K562 (cell line): ENCODE measurements at regions not wholly inside any gene's neighbourhood (a gene's known extent, or its start where the extent isn't known, plus 50 kb on each side); places are given as distances from the start of the nearest gene placed in this dataset.

Experiments used
- AFF4 ChIP-seq: sonication (generic); formaldehyde crosslinking; IDR thresholded peaks from 2 replicates; pipeline ENCODE4 v1.8.0; 2023; ENCODE audit warnings: mild to moderate bottlenecking, missing genetic modification reagents
- CBX1 ChIP-seq: sonication (generic); IDR thresholded peaks from 2 replicates; pipeline ENCODE4 v1.6.1; 2016; ENCODE audit warnings: antibody characterized with exemption, low read depth, mild to moderate bottlenecking
- CHD1 ChIP-seq: fragments of 200-600 bp; sonication (generic); IDR thresholded peaks from one replicate; pipeline ENCODE4 v1.6.1; 2012; ENCODE audit warnings: mild to moderate bottlenecking, moderate library complexity, low read length, inconsistent platforms
- NFYB ChIP-seq: IDR thresholded peaks from 2 replicates; pipeline ENCODE4 v1.6.1; 2011; ENCODE audit warnings: mild to moderate bottlenecking, moderate library complexity; ENCODE audit not compliant: insufficient read length; ENCODE audit errors: extremely low read depth
- PHF20 ChIP-seq: fragments of 450-650 bp; IDR thresholded peaks from 2 replicates; pipeline ENCODE4 v1.6.1; 2018; ENCODE audit not compliant: partially characterized antibody
- PRMT5 ChIP-seq: sonication (generic); formaldehyde crosslinking; IDR thresholded peaks from 2 replicates; pipeline ENCODE4 v1.5.0; 2020; ENCODE audit warnings: missing genetic modification reagents
- PTTG1 ChIP-seq: fragments of 450-650 bp; IDR thresholded peaks from 2 replicates; pipeline ENCODE4 v1.6.1; 2016; ENCODE audit warnings: low read depth, mild to moderate bottlenecking, missing genetic modification characterization, missing compliant biosample characterization
- SMAD3 ChIP-seq: fragments of 450-650 bp; formaldehyde crosslinking; conservative IDR thresholded peaks from 2 replicates; pipeline ENCODE4 v1.4.0; 2020; ENCODE audit warnings: mild to moderate bottlenecking
- TGIF2 ChIP-seq: sonication (generic); formaldehyde crosslinking; IDR thresholded peaks from 2 replicates; pipeline ENCODE4 v1.8.1; 2022; ENCODE audit warnings: mild to moderate bottlenecking, missing genetic modification reagents, moderate library complexity

GRCh38 chr3:154819491-154819890 is 260.6 kb upstream of the MME start (continued):
- TF ChIP-seq AFF4 (CRISPR knock-in tag), result no peak
- no peak for TF ChIP-seq TGIF2 (CRISPR knock-in tag)
- TF ChIP-seq CHD1, result no peak
- no peak for TF ChIP-seq SMAD3 (CRISPR knock-in tag)
- no peak for TF ChIP-seq PHF20
- no peak for TF ChIP-seq CBX1
- TF ChIP-seq PRMT5 (CRISPR knock-in tag), result no peak
- no peak for TF ChIP-seq PTTG1 (tag)
- TF ChIP-seq NFYB, result no peak
